Smooth muscle cell (in vitro differentiated cells): ENCODE measurements at regions not wholly inside any gene's neighbourhood (a gene's known extent, or its start where the extent isn't known, plus 50 kb on each side); places are given as distances from the start of the nearest gene placed in this dataset.

ENCODE experiments used
- DNase-seq: peaks from one replicate; lab custom pipeline; 2025; ENCODE audit not compliant: unreplicated experiment; lab: John Stamatoyannopoulos, UW
- H2AFZ ChIP-seq: fragments of 200-600 bp; sonication (generic); 2 replicates; pipeline ENCODE4 v1.6.0; 2016; ENCODE audit warnings: antibody characterized with exemption, low read depth, mild to moderate bottlenecking
- H3F3A ChIP-seq: fragments of 200-600 bp; sonication (generic); 2 replicates; pipeline ENCODE4 v1.6.0; 2017; ENCODE audit warnings: antibody characterized with exemption, low read depth
- H3K27ac ChIP-seq: fragments of 200-600 bp; sonication (generic); 2 replicates; pipeline ENCODE4 v1.5.1; 2016; ENCODE audit warnings: low read depth, mild to moderate bottlenecking
- H3K27me3 ChIP-seq: fragments of 200-600 bp; sonication (generic); 2 replicates; pipeline ENCODE4 v1.6.1; 2016; ENCODE audit warnings: low read depth, mild to moderate bottlenecking
- H3K36me3 ChIP-seq: fragments of 200-600 bp; sonication (generic); 2 replicates; pipeline ENCODE4 v1.5.1; 2016; ENCODE audit warnings: low read depth
- H3K4me1 ChIP-seq: fragments of 200-600 bp; sonication (generic); 2 replicates; pipeline ENCODE4 v1.5.1; 2016; ENCODE audit warnings: low read depth
- H3K4me2 ChIP-seq: fragments of 200-600 bp; sonication (generic); 2 replicates; pipeline ENCODE4 v1.6.0; 2016; ENCODE audit warnings: mild to moderate bottlenecking
- H3K4me3 ChIP-seq: fragments of 200-600 bp; sonication (generic); 2 replicates; pipeline ENCODE4 v1.5.1; 2016; ENCODE audit warnings: mild to moderate bottlenecking
- H3K79me2 ChIP-seq: fragments of 200-600 bp; sonication (generic); 2 replicates; pipeline ENCODE4 v1.6.0; 2016; ENCODE audit warnings: low read depth, mild to moderate bottlenecking
- H3K9ac ChIP-seq: fragments of 200-600 bp; sonication (generic); 2 replicates; pipeline ENCODE4 v1.6.0; 2016; ENCODE audit warnings: low read depth
- H3K9me3 ChIP-seq: fragments of 200-600 bp; sonication (generic); replicated peaks from 2 replicates; pipeline ENCODE4 v1.5.1; 2016; ENCODE audit warnings: low read depth
- H4K20me1 ChIP-seq: fragments of 200-600 bp; sonication (generic); 2 replicates; pipeline ENCODE4 v1.6.0; 2016; ENCODE audit warnings: low read depth
- WGBS: methylation state at CpG from one replicate; pipeline ENCODE4 v1.1.7; 2016; ENCODE audit warnings: low lambda C conversion rate; 5-methylcytosine and 5-hydroxymethylcytosine counted together
- TF ChIP-seq, protein P1 (sequence below): fragments of 200-600 bp; sonication (generic); IDR thresholded peaks from 2 replicates; pipeline ENCODE4 v1.5.1; 2017; ENCODE audit warnings: borderline replicate concordance, mild to moderate bottlenecking, antibody characterized with exemption; ENCODE audit not compliant: insufficient read depth, poor library complexity, severe bottlenecking

DNA sequence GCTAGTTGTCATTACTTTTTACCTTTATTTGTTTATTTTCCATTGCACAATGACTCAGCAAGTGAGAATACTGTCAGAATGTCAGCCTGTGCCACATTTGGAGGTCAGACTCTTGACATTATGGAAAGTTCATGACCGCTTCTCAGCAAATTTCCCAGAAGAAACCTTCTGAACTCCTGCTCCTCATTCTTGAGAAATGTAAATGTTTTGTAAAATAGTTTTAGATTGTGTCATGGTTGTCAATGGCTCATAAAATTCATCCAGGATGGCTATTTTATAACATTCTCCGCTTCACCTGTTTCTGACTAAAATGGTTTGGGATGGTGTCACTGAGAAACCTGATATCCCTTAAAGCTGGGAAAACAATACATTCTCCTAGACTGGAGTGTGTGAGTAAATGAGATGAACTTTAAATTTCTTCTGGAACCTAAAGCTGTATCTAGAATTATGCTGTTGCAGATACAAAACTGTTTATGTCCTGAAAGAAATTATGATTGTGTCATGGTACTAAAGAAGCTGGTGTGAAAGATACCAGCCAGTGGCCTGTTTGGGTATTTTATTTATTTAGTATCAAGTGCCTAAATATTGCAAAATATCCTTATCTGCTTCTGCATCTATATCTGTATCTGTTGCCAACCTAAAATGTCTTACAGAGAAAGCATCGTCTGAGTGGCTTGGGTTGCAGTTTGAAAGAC lies 671.7 kb downstream of the GATA3 start:
- Histone ChIP-seq H3K79me2 (no peaks in the 10 kb centered on the region), H3K4me1 (no peaks in the 10 kb centered on the region), H3F3A (no peaks in the 10 kb centered on the region), H2AFZ (no peak overlapping the region), H4K20me1 (no peaks in the 10 kb centered on the region), H3K9me3 (no peaks in the 10 kb centered on the region), H3K36me3 (no peaks in the 10 kb centered on the region), H3K9ac (no peak overlapping the region), H3K4me3 (no peak overlapping the region), H3K27me3 (no peaks in the 10 kb centered on the region), H3K4me2 (no peak overlapping the region), H3K27ac (no peak overlapping the region)
- 82% methylated on average over 3 of the region's 3 CpGs for WGBS
- no peak for DNase-seq
- TF ChIP-seq, protein P1, sequence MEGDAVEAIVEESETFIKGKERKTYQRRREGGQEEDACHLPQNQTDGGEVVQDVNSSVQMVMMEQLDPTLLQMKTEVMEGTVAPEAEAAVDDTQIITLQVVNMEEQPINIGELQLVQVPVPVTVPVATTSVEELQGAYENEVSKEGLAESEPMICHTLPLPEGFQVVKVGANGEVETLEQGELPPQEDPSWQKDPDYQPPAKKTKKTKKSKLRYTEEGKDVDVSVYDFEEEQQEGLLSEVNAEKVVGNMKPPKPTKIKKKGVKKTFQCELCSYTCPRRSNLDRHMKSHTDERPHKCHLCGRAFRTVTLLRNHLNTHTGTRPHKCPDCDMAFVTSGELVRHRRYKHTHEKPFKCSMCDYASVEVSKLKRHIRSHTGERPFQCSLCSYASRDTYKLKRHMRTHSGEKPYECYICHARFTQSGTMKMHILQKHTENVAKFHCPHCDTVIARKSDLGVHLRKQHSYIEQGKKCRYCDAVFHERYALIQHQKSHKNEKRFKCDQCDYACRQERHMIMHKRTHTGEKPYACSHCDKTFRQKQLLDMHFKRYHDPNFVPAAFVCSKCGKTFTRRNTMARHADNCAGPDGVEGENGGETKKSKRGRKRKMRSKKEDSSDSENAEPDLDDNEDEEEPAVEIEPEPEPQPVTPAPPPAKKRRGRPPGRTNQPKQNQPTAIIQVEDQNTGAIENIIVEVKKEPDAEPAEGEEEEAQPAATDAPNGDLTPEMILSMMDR = no peak

DNA sequence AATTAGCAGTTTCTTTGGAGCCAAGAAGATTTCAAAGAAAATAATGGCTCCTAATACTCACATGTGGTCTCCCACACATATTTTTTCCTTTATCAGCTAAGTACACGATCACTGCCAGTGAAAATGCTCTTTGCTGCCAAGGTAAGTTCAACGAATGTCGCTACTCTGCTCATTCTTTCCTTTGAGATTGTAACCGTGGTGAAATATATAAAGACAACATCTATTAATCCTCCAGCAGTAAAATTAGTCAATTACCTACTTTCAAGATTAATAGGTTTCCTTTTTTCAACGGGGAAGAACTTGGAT lies 672.2 kb downstream of the GATA3 start:
- Histone ChIP-seq H3K27ac (no peak overlapping the region), H2AFZ (no peak overlapping the region), H3K9ac (no peak overlapping the region), H3K4me1 (no peaks in the 10 kb centered on the region), H3K4me2 (no peak overlapping the region), H3K36me3 (no peaks in the 10 kb centered on the region), H3F3A (no peaks in the 10 kb centered on the region), H3K27me3 (no peaks in the 10 kb centered on the region), H3K79me2 (no peaks in the 10 kb centered on the region), H3K9me3 (no peaks in the 10 kb centered on the region), H4K20me1 (no peaks in the 10 kb centered on the region), H3K4me3 (no peak overlapping the region)
- TF ChIP-seq, protein P1 = no peak
- 74% methylated on average over 5 of the region's 5 CpGs for WGBS
- DNase-seq = no peak

DNA sequence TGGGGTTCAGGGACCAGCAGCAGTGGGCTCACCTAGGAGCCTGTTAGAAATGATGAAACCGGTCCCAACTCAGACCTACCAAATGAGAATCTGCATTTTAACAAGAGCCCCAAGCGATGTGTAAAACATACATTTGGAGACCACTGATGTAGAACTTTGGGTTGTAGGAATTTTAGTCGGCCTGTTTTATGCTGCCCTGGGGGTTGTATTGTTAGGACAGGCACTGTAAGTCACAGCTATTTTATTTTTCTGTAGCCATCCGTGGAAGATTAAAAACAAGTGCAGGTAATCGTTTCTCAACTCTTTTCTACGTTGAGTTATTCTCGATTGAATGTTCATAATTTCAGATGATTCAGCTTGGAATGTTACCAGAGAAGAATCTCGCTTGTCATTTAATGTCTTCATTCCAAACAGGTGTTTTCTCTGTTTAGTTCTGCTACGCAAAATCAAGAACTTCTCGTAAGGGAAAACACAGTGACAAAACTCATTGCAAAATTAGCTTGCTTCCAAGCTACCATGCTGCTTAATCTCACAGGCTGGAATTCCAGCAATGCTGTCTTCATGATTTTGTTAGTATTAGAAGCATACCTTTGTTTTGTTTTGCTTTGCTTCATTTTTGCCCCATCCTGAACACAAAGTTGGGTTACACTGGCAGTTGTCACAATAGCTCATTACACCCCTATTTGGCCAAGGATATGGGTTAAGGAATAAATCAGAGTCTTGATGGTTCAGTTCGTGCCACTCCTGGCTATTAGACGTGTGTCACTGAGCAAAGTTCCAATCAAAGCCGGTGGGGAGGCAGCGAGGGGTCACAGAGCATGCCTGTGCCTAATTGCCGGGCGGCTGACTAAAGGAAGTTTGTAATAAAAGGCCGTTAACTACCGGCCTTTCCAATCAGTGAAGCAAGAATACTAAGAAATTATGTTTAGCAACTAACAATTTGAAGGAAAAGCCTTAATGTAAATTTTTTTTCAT lies 676.9 kb downstream of the GATA3 start:
- H4K20me1 ChIP-seq = no peaks in the 10 kb centered on the region
- no peak overlapping the region for H3K4me3 ChIP-seq
- H3K27ac ChIP-seq = no peak overlapping the region
- H3K79me2 ChIP-seq = no peaks in the 10 kb centered on the region
- H3K36me3 ChIP-seq = no peaks in the 10 kb centered on the region
- 75% methylated on average over 18 of the region's 18 CpGs for WGBS
- TF ChIP-seq, protein P1 = no peak
- H3K4me2 ChIP-seq = no peak overlapping the region
- no peaks in the 10 kb centered on the region for H3K27me3 ChIP-seq
- DNase-seq = no peak
- H3K4me1 ChIP-seq = no peaks in the 10 kb centered on the region
- H3K9me3 ChIP-seq = no peaks in the 10 kb centered on the region
- H3F3A ChIP-seq = no peaks in the 10 kb centered on the region
- H3K9ac ChIP-seq = no peak overlapping the region
- H2AFZ ChIP-seq = no peak overlapping the region

DNA sequence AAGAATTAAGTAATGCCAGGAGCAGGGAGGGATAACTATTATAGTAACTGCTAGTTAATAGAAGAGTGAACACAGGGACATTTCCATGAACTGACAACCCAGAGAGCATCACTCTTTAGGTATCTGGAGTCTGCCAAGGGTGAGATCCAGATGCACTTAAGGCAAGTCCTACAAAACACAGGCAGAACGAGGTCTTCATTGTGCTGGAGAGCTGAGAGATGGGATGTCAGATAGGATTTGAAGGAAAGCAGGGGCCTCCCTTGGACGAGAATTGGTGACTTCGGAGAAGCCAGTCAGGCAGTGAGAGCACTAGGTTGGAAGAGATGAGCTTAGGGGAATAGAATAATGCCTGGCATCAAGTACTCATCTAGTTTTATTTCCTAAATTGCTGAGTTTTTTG lies 684.5 kb downstream of the GATA3 start:
- Histone ChIP-seq H3K4me2 (no peak overlapping the region), H3K27ac (no peak overlapping the region), H2AFZ (no peak overlapping the region), H4K20me1 (no peaks in the 10 kb centered on the region), H3K9me3 (no peaks in the 10 kb centered on the region), H3K79me2 (no peaks in the 10 kb centered on the region), H3K4me3 (no peak overlapping the region), H3K4me1 (no peaks in the 10 kb centered on the region), H3K27me3 (no peaks in the 10 kb centered on the region), H3K9ac (no peak overlapping the region), H3K36me3 (no peaks in the 10 kb centered on the region), H3F3A (no peaks in the 10 kb centered on the region)
- WGBS = 19% methylated on average over 3 of the region's 3 CpGs
- TF ChIP-seq, protein P1 = no peak
- DNase-seq = no peak
